ENCODE measurements at regions not wholly inside any gene's neighbourhood (a gene's known extent, or its start where the extent isn't known, plus 50 kb on each side); places are given as distances from the start of the nearest gene placed in this dataset.

- no peak for TF ChIP-seq CTCF (IDR thresholded peaks at IDR 0.05; ENCODE audit: low read length, missing control alignments)
- H3K4me3 ChIP-seq (replicated peaks; ENCODE audit: low read depth, low read length) = no peak overlapping the region
- no peak for DNase-seq (ENCODE audit: low read depth)
These were observed 1100.4 kb upstream of the EDIL3 start for GRCh38 chr5:85484982-85485574.

GRCh38 chr5:85488295-85488694, 1103.6 kb upstream of the EDIL3 start:
- DNase-seq (ENCODE audit: low read depth) = no peak
- H3K4me3 ChIP-seq (replicated peaks; ENCODE audit: low read depth, low read length) = no peak overlapping the region
- TF ChIP-seq CTCF (IDR thresholded peaks at IDR 0.05; ENCODE audit: low read length, missing control alignments) = no peak

- H3K4me3 ChIP-seq (replicated peaks; ENCODE audit: low read depth, low read length) = no peak overlapping the region
- TF ChIP-seq CTCF (IDR thresholded peaks at IDR 0.05; ENCODE audit: low read length, missing control alignments) = no peak
- DNase-seq (ENCODE audit: low read depth) = no peak
These were observed 1116.2 kb upstream of the EDIL3 start for GRCh38 chr5:85500869-85501268.

GRCh38 chr5:85512896-85513295, 1104.8 kb upstream of the COX7C start:
- DNase-seq (ENCODE audit: low read depth) = no peak
- no peak overlapping the region for H3K4me3 ChIP-seq (replicated peaks; ENCODE audit: low read depth, low read length)
- TF ChIP-seq CTCF (IDR thresholded peaks at IDR 0.05; ENCODE audit: low read length, missing control alignments) = no peak

- no peak for TF ChIP-seq CTCF (IDR thresholded peaks at IDR 0.05; ENCODE audit: low read length, missing control alignments)
- DNase-seq (ENCODE audit: low read depth) = no peak
- no peak overlapping the region for H3K4me3 ChIP-seq (replicated peaks; ENCODE audit: low read depth, low read length)
These were observed 1102.2 kb upstream of the COX7C start for GRCh38 chr5:85515588-85515987.

- no peak for TF ChIP-seq CTCF (IDR thresholded peaks at IDR 0.05; ENCODE audit: low read length, missing control alignments)
- H3K4me3 ChIP-seq (replicated peaks; ENCODE audit: low read depth, low read length) = no peak overlapping the region
- DNase-seq (ENCODE audit: low read depth) = no peak
These were observed 1100.4 kb upstream of the COX7C start for GRCh38 chr5:85517386-85517785.

- DNase-seq (ENCODE audit: low read depth) = no peak
- H3K4me3 ChIP-seq (replicated peaks; ENCODE audit: low read depth, low read length) = no peak overlapping the region
- no peak for TF ChIP-seq CTCF (IDR thresholded peaks at IDR 0.05; ENCODE audit: low read length, missing control alignments)
These were observed 1084.2 kb upstream of the COX7C start for GRCh38 chr5:85533341-85534047.
